Progenitor cell of endocrine pancreas (in vitro differentiated cells): ENCODE measurements at regions not wholly inside any gene's neighbourhood (a gene's known extent, or its start where the extent isn't known, plus 50 kb on each side); places are given as distances from the start of the nearest gene placed in this dataset.

Experiments used
- DNase-seq: peaks from one replicate; pipeline ENCODE4 v3.0.0; 2021; ENCODE audit warnings: low spot score; ENCODE audit not compliant: unreplicated experiment
- H3K27ac Mint-ChIP-seq: 2 replicates; pipeline ENCODE4 v1.8.0; 2021; ENCODE audit warnings: mild to moderate bottlenecking, moderate library complexity, mixed read lengths
- H3K27me3 Mint-ChIP-seq: 2 replicates; pipeline ENCODE4 v1.8.0; 2021; ENCODE audit warnings: mixed read lengths
- H3K36me3 Mint-ChIP-seq: 2 replicates; pipeline ENCODE4 v1.8.0; 2022; ENCODE audit warnings: mixed read lengths; ENCODE audit not compliant: insufficient read depth
- H3K4me1 Mint-ChIP-seq: 2 replicates; pipeline ENCODE4 v1.8.0; 2021; ENCODE audit warnings: low read depth, mixed read lengths
- H3K4me3 Mint-ChIP-seq: 2 replicates; pipeline ENCODE4 v1.8.0; 2021; ENCODE audit warnings: low read depth, mild to moderate bottlenecking, moderate library complexity, mixed read lengths
- H3K9me3 Mint-ChIP-seq: 2 replicates; pipeline ENCODE4 v1.8.0; 2021; ENCODE audit warnings: low read depth, mixed read lengths
- TF ChIP-seq, protein P1 (sequence below): fragments of 200-600 bp; sonication (generic); IDR thresholded peaks from one replicate; pipeline ENCODE4 v1.5.0; 2021; ENCODE audit warnings: antibody characterized with exemption, mild to moderate bottlenecking; ENCODE audit not compliant: unreplicated experiment

GRCh38 chr3:155029941-155030340, 50.2 kb upstream of the MME start:
- no peak overlapping the region for H3K27ac Mint-ChIP-seq
- no peak overlapping the region for H3K4me3 Mint-ChIP-seq
- TF ChIP-seq, protein P1, sequence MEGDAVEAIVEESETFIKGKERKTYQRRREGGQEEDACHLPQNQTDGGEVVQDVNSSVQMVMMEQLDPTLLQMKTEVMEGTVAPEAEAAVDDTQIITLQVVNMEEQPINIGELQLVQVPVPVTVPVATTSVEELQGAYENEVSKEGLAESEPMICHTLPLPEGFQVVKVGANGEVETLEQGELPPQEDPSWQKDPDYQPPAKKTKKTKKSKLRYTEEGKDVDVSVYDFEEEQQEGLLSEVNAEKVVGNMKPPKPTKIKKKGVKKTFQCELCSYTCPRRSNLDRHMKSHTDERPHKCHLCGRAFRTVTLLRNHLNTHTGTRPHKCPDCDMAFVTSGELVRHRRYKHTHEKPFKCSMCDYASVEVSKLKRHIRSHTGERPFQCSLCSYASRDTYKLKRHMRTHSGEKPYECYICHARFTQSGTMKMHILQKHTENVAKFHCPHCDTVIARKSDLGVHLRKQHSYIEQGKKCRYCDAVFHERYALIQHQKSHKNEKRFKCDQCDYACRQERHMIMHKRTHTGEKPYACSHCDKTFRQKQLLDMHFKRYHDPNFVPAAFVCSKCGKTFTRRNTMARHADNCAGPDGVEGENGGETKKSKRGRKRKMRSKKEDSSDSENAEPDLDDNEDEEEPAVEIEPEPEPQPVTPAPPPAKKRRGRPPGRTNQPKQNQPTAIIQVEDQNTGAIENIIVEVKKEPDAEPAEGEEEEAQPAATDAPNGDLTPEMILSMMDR: no peak
- no peak for DNase-seq
- H3K36me3 Mint-ChIP-seq: no peaks in the 10 kb centered on the region
- no peaks in the 10 kb centered on the region for H3K27me3 Mint-ChIP-seq
- H3K9me3 Mint-ChIP-seq: no peaks in the 10 kb centered on the region
- peaks cover 2% of the 10 kb centered on the region for H3K4me1 Mint-ChIP-seq

DNA sequence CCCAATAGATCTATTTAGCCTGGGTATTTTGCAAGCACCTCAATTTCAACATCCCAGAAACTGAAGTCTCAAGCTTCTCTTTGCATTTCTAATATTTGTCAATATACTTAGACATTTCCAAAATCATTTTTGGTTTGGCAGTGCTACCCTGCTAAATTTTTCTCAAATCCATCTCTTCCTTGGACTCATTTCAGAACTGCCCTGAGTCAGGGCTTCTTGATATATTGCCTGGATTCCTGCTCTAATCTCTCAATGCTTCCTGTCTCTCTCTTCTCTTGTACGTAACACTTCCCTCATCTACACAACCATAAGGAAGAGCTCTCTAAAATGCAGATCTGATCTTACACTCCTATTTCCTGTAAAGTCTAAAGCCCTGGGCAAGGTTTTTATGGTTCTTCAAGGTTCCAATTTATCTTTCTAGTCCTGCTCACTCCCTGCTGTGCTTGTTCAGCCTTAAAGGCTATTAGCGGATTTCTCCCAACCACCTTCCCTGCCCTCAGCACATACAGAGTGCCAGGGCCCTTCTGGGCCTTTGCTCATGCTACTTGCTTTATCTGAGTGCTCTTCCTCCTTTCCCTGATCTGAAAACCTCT, 53.0 kb upstream of the MME start:
- Mint-ChIP-seq H3K36me3 (no peaks in the 10 kb centered on the region), H3K4me3 (no peak overlapping the region), H3K27ac (no peak overlapping the region)

DNA sequence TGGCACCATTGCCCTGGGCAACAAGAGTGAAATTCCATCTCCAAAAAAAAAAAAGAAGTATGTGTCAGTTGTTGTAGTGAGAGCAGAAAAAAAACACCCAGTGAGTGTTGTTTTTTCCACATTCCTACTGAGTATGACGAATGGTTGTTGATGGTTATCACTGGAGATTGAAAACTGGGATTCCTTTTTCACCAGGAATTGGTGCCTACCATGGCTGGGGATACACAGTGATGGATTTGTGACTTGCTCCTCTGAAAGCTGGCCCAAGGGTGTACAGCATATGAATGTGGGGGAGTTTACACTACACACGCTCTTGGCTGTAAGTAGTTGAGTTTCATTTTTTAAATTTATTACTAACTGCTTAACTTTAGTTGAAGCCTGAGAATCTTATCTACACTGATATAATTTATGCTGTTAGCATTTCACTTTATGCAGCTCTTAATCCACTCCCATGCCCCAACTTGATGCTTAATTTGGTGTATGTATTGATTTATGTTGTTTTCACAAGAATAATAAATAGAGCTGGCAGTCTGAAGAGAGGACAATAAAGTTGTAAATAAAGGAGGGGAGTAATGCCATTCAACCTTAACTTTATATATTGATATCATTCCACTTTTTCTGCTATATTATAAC, 56.0 kb upstream of the MME start:
- H3K36me3 Mint-ChIP-seq: no peaks in the 10 kb centered on the region
- H3K27ac Mint-ChIP-seq: no peak overlapping the region

More for the DNA sequence above, 53.0 kb upstream of the MME start:
- TF ChIP-seq, protein P1: no peak
- Mint-ChIP-seq H3K27me3 (no peaks in the 10 kb centered on the region), H3K4me1 (no peaks in the 10 kb centered on the region), H3K9me3 (no peaks in the 10 kb centered on the region)
- no peak for DNase-seq

GRCh38 chr3:155022896-155023295, 57.2 kb upstream of the MME start:
- Mint-ChIP-seq H3K27ac (no peak overlapping the region), H3K36me3 (no peaks in the 10 kb centered on the region), H3K9me3 (no peaks in the 10 kb centered on the region), H3K4me1 (peaks cover 3% of the 10 kb centered on the region), H3K4me3 (no peak overlapping the region), H3K27me3 (no peaks in the 10 kb centered on the region)
- no peak for DNase-seq
- TF ChIP-seq, protein P1: no peak

More for the DNA sequence above, 56.0 kb upstream of the MME start:
- Mint-ChIP-seq H3K27me3 (no peaks in the 10 kb centered on the region), H3K4me1 (peaks cover 3% of the 10 kb centered on the region), H3K9me3 (no peaks in the 10 kb centered on the region), H3K4me3 (no peak overlapping the region)
- TF ChIP-seq, protein P1: no peak
- no peak for DNase-seq

- peaks cover 3% of the 10 kb centered on the region for H3K4me1 Mint-ChIP-seq
Measured at GRCh38 chr3:155019575-155019974, 60.5 kb upstream of the MME start.

More at GRCh38 chr3:155019575-155019974, 60.5 kb upstream of the MME start:
- no peaks in the 10 kb centered on the region for H3K36me3 Mint-ChIP-seq
- H3K4me3 Mint-ChIP-seq: no peak overlapping the region
- TF ChIP-seq, protein P1: no peak
- DNase-seq: no peak
- no peaks in the 10 kb centered on the region for H3K27me3 Mint-ChIP-seq
- H3K27ac Mint-ChIP-seq: no peak overlapping the region
- no peaks in the 10 kb centered on the region for H3K9me3 Mint-ChIP-seq
